Activated B cell treated with CpG ODN at 0.5 μM for 24 hours (primary cell): ENCODE measurements at regions not wholly inside any gene's neighbourhood (a gene's known extent, or its start where the extent isn't known, plus 50 kb on each side); places are given as distances from the start of the nearest gene placed in this dataset.

ENCODE experiments used
- ATAC-seq: fragments of 200-7000 bp; cut with Tn5 transposase; one replicate; pipeline ENCODE4 v1.10.0; 2021; ENCODE audit warnings: low read depth, mild to moderate bottlenecking, moderate library complexity
- CTCF ChIA-PET: fragments of 350-600 bp; sonication (Branson Sonifier 250); formaldehyde crosslinking; loops from one replicate; lab custom pipeline; 2021; ENCODE audit warnings: antibody characterized with exemption; lab: Charles Lee
- POLR2A ChIA-PET: fragments of 350-600 bp; sonication (Branson Sonifier 250); formaldehyde crosslinking; loops from one replicate; lab custom pipeline; 2021; ENCODE audit warnings: antibody characterized with exemption; lab: Charles Lee
- DNase-seq: peaks from one replicate; pipeline ENCODE4 v3.0.0; 2022
- H3K27ac Mint-ChIP-seq: one replicate; pipeline ENCODE4 v1.8.0; 2020; ENCODE audit warnings: mixed read lengths
- H3K27me3 Mint-ChIP-seq: one replicate; pipeline ENCODE4 v1.8.0; 2021; ENCODE audit warnings: mixed read lengths
- H3K36me3 Mint-ChIP-seq: one replicate; pipeline ENCODE4 v1.8.0; 2021; ENCODE audit warnings: low read depth, mixed read lengths
- H3K4me1 Mint-ChIP-seq: one replicate; pipeline ENCODE4 v1.8.0; 2021; ENCODE audit warnings: mixed read lengths
- H3K4me3 Mint-ChIP-seq: one replicate; pipeline ENCODE4 v1.8.0; 2020; ENCODE audit warnings: mild to moderate bottlenecking, mixed read lengths
- H3K9me3 Mint-ChIP-seq: one replicate; pipeline ENCODE4 v1.8.0; 2020; ENCODE audit warnings: mixed read lengths
- CTCF ChIP-seq: fragments of 200-600 bp; IDR thresholded peaks from one replicate; pipeline ENCODE4 v1.8.0; 2022; ENCODE audit warnings: antibody characterized with exemption, mild to moderate bottlenecking
- intact Hi-C: fragments of 100-400 bp; cut with micrococcal nuclease; formaldehyde crosslinking; loops from one replicate; pipeline ENCODE4 v1.15.1; 2024

GRCh38 chr18:34411952-34412351 is 187.2 kb upstream of the NOL4 start:
- ChIA-PET CTCF (no interaction called here), POLR2A (no interaction called here)
- H3K27ac Mint-ChIP-seq = no peak overlapping the region
- H3K4me1 Mint-ChIP-seq = no peaks in the 10 kb centered on the region
- ATAC-seq = no peak
- intact Hi-C loops = no loop called here
- H3K36me3 Mint-ChIP-seq = no peaks in the 10 kb centered on the region
- TF ChIP-seq CTCF = no peak
- no peaks in the 10 kb centered on the region for H3K27me3 Mint-ChIP-seq
- H3K4me3 Mint-ChIP-seq = no peak overlapping the region
- no peak for DNase-seq
- H3K9me3 Mint-ChIP-seq = no peaks in the 10 kb centered on the region

GRCh38 chr18:34431042-34431441 is 206.3 kb upstream of the NOL4 start:
- H3K27me3 Mint-ChIP-seq = no peaks in the 10 kb centered on the region
- intact Hi-C loops = no loop called here
- no peaks in the 10 kb centered on the region for H3K36me3 Mint-ChIP-seq
- no peak for TF ChIP-seq CTCF
- peaks cover 5% of the 10 kb centered on the region for H3K9me3 Mint-ChIP-seq
- ATAC-seq (no peak), DNase-seq (no peak)
- no peaks in the 10 kb centered on the region for H3K4me1 Mint-ChIP-seq
- no peak overlapping the region for H3K4me3 Mint-ChIP-seq
- CTCF ChIA-PET = no interaction called here
- POLR2A ChIA-PET = no interaction called here
- no peak overlapping the region for H3K27ac Mint-ChIP-seq

DNA sequence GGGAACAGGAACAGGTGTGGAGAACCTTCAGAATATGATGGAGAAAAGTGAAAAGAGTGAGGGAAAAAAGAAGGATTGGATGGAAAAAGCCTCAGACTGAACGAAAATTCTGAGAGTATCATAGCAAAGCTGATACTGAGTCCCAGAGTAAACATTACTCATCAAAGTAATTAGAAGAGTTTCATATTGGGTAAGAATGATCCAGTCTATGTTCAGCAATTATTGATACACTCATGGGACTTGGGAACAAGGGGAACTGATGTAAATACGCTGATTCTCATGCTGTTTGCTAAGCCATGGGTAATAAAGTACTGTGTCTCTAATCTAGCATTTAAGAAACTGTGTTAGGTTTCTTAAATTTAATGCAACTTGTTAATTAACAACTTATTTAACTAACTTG is 219.9 kb upstream of the NOL4 start:
- no peaks in the 10 kb centered on the region for H3K27me3 Mint-ChIP-seq
- no peak overlapping the region for H3K27ac Mint-ChIP-seq
- no peak for TF ChIP-seq CTCF
- no peaks in the 10 kb centered on the region for H3K4me1 Mint-ChIP-seq
- H3K9me3 Mint-ChIP-seq = no peaks in the 10 kb centered on the region
- H3K36me3 Mint-ChIP-seq = no peaks in the 10 kb centered on the region
- ATAC-seq (no peak), DNase-seq (no peak)
- no peak overlapping the region for H3K4me3 Mint-ChIP-seq
- POLR2A ChIA-PET = no interaction called here
- intact Hi-C loops = no loop called here
- CTCF ChIA-PET = no interaction called here

DNA sequence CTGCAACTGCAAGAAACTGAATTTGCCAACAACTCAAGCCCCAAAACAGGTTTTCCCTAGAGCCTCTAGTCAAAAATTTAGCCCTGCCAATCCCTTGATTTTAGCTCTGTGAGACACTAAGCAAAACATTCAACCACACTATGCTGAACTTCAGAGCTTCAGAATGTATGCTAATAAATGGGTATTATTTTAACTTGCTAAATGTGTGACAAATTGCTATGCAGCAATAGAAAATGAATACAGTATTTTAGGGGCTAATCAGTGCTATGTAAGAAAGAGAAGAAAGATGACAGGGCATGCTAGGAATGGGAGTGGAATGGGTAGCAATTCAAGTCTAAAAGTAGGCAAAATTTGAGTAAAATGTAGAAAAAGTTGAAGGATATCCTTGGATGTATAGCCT is 223.9 kb upstream of the NOL4 start:
- Mint-ChIP-seq H3K4me1 (no peaks in the 10 kb centered on the region), H3K27ac (no peak overlapping the region), H3K9me3 (no peaks in the 10 kb centered on the region), H3K4me3 (no peak overlapping the region), H3K27me3 (no peaks in the 10 kb centered on the region), H3K36me3 (no peaks in the 10 kb centered on the region)
- ChIA-PET CTCF (no interaction called here), POLR2A (no interaction called here)
- intact Hi-C loops = no loop called here
- no peak for TF ChIP-seq CTCF
- DNase-seq (no peak), ATAC-seq (no peak)

DNA sequence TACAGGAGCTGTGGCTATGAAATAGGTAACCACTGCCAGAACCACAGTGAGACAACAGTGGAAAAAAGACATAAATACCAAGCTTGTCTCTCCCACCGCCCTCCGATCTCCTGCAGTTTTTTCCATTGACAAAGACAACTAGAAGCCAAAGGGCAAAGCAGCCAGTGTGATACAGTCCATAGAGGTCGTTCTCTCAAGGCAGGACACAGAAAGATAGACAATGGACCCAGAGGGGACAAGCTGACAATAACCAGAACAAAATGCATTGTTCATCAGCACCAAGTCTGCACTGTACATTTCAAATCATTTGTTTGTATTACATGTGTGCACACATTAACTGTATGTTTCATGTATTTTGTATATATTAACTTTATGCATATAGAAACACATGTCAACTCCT is 233.0 kb upstream of the NOL4 start:
- no peak for DNase-seq

More for the DNA sequence above, 233.0 kb upstream of the NOL4 start:
- TF ChIP-seq CTCF = no peak
- no peaks in the 10 kb centered on the region for H3K36me3 Mint-ChIP-seq
- POLR2A ChIA-PET = no interaction called here
- H3K4me1 Mint-ChIP-seq = no peaks in the 10 kb centered on the region
- CTCF ChIA-PET = no interaction called here
- ATAC-seq = no peak
- H3K4me3 Mint-ChIP-seq = no peak overlapping the region
- no peaks in the 10 kb centered on the region for H3K27me3 Mint-ChIP-seq
- intact Hi-C loops = no loop called here
- H3K27ac Mint-ChIP-seq = no peak overlapping the region
- H3K9me3 Mint-ChIP-seq = peaks cover 8% of the 10 kb centered on the region
